HG02623 (cell line): ENCODE measurements at regions not wholly inside any gene's neighbourhood (a gene's known extent, or its start where the extent isn't known, plus 50 kb on each side); places are given as distances from the start of the nearest gene placed in this dataset.

ENCODE experiments used
- ATAC-seq: cut with Tn5 transposase; IDR thresholded peaks from one replicate; pipeline ENCODE4 v1.9.1; 2021; ENCODE audit warnings: moderate library complexity; ENCODE audit not compliant: unreplicated experiment

DNA sequence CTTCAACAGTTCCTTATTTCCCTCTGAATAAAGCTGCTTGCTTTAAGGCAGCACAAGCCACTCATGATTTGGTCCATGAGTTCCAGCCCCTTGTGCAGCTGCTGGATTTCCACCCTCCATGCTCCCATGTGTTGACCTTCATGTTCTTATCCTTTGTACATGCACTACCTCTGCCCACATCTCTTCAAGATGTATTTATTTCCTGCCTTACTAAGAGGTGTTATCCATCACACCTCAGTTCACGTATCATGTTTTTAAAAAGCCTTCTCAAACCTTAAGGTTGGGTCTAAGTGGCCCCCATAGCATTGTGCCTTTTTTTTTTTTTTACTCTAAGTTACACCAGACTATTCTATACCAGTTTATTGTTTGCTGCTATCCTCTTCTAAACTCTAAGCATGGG is 107.7 kb downstream of the SIPA1L2 start:
- ATAC-seq = no peak

DNA sequence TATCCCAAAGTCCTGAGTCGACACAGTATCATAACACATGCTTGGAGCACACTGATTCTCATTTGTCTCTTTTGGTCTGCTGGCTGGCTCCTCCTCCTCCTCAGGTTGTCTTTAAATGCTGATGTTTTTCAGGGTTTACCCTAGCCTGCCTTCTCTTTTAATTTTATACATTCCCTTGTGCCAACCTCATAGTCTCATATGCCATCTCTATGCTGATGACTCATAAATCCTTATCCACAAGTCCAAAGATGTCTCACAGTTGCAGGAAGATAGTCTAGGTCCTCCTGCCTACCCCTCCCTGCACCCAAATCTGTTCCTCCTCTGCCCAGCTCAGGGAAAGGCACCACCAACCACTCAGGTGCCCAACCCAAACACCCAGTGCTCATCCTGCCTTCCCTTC is 108.3 kb downstream of the SIPA1L2 start:
- no peak for ATAC-seq

DNA sequence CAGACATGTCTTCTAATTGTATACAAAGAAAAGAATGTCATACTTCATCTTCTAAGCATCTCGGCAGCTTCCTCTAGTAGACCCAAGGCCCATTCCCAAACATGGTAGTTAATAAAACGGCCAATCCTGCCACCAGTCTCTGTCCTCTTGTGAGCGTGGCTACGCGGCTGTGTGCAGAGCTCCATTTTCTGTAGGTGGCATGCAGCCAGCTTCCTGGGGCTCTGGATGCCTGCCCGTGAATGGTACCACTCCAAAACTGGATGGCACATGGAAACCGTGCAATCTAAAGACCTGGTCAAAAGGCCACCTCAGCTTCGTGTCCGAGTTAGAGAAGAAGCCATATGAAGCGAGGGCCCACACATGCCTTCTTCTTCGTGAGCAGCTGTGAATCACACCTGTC is 110.7 kb downstream of the SIPA1L2 start:
- ATAC-seq = no peak

DNA sequence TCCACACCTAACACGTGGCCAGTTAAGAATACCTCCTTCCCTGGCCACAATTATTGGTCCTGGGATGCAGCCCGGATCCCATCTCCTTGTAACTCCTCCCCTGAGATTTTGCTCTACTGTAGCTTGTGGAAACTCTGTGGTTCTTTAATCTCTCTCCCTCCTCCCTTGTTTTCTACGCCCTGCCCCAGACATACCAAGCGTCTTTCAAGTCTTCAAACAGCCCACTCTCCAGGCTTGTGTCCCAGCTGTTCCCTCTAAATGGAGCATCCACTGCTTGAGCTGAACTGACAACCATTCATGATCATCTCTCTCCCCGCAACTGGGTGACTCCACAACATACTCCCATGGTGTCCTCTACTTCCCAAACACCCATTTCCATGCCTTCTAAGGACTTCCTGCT is 111.6 kb downstream of the SIPA1L2 start:
- ATAC-seq = no peak

DNA sequence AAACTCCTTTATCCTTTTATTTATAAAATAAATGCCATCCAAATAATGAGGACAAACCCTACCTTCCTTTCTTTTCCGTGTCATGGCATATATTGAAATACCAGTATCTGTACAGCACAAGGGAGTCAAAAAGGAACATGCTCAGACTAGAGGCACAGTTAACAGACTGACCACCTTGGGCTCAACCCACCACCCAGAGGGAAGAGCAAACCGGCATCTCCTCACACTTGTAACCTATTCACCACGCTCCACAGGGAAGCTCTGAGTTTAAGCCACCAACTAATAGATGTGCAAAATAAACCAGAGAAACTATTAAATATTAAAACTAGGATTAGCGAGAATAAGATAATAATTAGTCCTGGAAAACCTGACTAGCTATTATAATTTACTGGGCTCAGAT is 112.7 kb downstream of the SIPA1L2 start:
- no peak for ATAC-seq

DNA sequence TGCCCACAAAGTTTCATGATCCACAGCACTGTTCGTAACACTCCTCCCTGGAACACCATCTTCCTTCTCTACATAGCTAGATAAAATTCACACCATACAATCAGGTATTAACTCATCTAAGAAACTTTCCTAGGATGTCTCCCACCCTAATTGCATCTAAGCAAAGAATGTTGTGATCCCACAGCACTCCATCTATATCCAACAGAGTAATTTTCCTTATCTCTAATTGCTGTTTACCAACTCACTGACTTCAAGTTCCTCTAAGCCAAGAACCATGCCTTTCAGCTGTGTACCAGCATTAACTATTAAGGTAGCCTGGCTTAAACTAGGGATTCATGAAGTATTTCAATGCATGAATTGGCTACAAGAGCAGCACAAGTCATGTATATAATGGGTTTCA is 114.2 kb downstream of the SIPA1L2 start:
- no peak for ATAC-seq

DNA sequence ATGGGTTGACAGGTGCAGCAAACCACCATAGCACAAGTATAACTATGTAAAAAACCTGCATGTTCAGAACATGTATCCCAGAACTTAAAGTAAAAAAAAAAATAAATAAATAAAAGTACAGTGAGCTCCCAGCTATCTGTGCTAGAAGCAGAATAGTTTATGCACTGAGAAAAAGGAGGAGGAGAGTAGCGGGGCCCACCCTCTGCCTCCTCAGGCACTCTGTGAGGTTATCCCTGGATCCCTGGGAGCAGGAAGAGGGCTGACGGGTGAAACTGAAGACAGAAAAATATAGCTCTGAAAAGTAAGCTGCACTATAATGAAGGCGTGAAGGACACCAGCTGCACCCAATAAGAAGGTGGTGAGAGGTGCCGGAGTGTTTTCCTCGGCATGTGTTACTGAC is 117.2 kb downstream of the SIPA1L2 start:
- no peak for ATAC-seq

DNA sequence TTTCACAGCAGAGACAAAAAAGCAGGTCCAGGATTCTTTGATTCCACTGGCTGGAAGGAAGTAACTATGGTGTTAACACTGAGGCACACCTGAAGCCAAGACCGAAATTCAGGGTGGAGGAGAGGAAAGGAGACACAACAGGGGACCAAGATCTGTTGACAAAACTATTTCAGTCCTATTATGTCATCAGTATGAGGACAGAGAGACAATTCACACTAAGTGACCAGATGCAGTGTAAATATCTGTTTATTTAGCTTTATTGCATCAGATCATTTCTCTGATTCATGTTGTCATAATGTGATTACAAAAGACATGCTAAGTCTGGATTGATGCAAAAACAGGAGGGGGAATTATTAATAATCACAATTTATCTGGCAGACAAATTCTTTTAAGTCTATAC is 118.8 kb downstream of the SIPA1L2 start:
- no peak for ATAC-seq

DNA sequence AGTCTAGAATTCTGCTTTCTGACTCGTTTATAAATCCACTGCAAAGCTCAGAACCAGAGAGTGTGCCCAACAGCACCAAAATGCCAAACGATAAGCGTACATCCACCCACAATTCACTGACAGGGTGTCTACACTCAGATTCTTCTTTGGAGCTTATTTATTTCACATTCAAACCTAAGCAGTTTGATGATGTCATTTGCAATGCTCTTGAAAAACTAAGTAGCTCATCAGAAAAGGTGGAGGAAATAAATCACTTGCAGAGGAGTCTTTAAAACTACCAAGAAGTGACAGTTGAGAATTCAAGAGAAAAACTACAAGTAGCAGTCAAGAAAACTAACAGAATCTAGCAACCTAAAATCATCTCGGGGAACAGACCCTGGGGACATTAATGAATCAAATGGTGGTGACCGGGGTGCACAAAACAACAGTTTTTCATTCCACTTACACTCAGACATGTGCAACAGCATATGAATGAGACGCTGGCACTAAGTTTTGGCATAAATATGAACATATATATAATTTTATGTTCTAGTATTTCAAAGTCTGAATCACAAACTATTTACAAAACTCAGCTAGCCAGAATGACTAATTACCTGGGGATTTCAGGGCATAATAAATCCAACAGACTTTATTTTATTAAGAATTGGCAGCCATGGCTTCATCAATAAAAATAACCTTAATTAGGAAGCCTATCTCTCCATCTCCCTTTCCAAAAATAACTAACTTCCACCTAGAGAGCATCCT is 119.4 kb downstream of the SIPA1L2 start:
- no peak for ATAC-seq

DNA sequence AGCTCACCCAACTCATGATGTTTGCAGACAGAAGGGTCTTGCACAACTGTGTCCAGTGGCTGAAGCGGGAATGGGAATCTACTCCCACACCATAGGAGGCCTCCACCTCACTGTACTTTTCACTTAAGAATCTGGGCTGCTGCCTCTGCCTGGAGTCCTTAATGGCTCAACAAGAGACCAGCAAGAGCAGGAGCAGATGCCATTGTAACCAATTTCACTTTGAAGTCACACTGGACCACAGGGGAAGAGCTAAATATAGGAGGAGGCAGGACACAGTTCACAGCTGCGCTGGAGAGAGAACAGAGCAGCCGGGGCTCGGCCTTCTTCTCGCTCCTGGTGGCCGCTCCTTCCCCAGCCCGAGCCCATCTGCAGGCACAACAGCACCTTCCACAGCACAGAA is 120.4 kb downstream of the SIPA1L2 start:
- ATAC-seq = no peak

DNA sequence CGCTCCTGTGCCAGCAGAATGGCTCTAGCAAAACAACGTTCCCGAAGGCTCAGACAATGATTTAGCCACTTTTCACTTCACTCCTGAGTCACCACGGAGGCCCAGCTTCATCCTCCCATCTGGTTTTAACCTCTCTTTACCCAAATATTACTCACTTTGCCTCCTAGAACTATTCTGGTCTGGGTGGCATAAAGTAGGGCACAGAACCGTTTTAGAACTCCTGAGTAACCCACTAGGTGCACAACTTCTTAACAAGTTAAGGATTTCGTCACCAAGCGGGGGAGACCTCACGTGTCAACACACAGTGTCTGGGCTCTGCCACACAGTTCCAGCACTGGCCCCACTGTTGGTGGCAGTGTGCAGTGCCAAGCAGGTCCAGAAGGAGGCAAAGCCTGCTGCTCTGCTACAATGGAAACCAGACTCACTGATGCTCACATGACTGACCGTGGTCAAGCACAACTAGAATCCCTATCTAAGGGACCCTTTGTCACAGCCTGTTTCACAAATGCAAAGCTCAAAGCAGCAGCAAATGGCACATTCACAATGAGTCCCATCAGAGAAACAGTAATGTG is 121.7 kb downstream of the SIPA1L2 start:
- ATAC-seq = no peak

DNA sequence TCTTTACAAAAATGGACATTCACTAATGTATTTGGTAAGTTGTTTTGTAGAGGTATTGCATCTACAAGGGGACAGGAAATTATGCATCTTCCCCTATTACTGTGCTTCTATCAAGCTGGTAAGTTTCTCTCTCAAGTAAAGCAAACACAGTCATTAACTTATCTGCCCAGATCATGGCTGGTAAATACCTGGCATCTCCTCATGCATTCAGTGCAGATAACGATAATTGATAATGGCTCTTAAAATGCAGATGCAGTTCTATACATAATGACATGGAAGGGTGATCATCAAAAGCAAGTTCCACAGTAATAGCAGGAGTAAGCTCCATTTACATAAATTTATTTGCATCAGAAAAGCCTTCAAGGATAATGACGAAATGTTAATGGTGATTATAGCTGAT is 122.4 kb downstream of the SIPA1L2 start:
- ATAC-seq = no peak

DNA sequence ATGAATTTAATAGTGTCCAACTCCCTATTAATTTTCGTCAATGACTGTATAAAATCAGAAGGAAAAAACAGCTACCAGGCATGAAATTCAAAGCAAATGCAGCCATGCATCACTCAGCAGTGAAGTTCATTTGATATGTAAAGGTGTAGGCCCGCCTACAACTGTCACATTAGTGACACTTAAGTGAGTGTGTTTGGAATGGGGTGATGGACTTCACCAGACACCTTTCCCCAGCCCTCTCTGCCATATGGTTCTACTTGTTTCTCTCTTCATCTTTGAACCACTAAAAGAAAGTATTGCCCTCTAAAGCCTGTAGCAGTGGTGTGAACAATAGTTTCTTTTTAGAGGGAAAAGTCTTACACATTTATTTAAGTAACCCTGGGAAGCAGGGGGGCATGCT is 124.0 kb downstream of the SIPA1L2 start:
- no peak for ATAC-seq

DNA sequence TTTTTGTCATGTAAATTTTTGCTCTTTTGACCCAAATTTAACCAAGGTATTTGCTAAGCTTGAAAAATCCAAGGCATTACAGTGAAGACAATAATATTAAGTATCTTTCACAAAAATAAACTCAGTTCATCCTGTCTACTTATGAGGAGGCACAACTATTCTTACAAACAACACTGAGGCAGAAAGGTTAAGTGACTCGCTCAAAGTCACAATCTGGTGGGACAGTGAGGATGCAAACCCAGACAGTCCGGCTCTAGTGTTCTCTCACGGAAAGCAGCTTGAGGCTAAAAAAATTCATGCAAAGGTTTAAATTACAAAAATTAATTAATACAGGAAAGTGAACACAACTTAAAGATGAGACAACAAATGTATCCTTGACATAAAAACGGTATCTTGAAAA is 125.3 kb downstream of the SIPA1L2 start:
- ATAC-seq = no peak

DNA sequence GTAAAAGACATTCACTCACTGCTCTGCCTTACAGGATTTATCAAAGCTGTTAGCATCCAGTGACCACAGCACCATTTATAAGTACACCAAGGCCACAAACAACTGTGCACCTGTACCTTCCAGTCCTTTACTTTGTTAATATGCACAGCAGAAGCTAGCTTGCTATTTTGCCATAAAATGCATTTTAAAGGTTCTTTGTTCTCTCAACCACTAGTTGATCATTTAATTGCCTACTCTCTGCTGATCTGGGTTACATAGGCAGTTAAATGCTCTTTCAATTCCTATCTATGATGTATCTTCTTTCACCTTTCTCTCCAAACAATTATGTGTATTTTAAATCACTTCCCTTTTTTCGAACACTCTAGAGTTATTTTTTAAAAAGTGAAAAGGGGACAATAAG is 126.4 kb downstream of the SIPA1L2 start:
- ATAC-seq = no peak

DNA sequence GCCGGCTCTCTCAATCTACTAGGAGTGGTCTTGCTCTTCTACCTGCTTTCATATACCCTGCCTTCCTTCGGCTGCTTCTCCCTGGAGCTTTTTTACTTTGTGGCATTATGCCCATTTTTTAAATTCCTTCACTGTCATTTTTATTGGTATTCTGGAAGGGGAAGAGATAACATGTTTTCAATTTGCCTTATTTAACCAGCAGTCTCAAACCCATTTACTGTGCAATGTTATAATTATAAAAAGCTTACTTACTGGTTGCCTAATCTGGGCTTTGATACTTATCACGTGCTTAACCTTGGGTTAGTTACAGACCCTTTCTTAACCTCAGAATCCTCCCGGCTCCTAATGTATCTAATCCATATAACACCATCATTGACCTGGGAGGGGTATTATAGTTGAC is 128.1 kb downstream of the SIPA1L2 start:
- no peak for ATAC-seq

DNA sequence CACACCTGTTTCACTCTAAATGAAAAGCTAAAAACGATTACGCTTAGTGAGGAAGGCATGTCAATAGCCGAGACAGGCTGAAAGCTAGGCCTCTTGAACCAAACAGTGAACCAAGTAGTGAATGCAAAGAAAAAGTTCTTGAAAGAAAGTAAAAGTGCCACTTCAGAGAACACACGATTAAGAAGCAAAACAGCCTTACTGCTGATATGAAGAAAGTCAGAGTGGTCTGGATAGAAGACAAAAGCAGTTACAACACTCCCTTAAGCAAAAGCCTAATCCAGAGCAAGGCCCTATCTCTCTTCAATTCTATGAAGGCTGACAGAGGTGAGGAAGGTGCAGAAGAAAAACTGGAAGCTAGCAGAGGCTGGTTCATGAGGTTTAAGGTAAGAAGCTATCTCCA is 130.7 kb downstream of the SIPA1L2 start:
- ATAC-seq = no peak

DNA sequence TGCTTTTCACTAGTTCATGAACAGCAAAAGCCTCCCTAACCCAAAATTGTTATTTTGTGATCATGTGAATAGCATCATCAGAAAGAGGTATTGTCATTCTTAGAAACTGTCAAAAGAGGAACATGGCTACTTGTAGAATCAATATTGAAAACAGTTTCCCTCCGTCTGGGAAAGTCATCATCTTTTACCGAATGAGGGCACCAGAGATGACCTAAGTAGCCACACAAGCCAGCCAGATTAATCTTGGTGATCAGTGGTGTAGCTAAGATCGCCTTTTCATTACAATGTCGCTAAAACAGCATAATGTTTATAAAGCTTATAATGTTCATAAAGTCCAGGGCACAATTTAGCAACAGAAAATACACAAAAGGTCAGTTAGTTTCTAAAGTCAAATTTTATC is 136.1 kb downstream of the SIPA1L2 start:
- no peak for ATAC-seq

DNA sequence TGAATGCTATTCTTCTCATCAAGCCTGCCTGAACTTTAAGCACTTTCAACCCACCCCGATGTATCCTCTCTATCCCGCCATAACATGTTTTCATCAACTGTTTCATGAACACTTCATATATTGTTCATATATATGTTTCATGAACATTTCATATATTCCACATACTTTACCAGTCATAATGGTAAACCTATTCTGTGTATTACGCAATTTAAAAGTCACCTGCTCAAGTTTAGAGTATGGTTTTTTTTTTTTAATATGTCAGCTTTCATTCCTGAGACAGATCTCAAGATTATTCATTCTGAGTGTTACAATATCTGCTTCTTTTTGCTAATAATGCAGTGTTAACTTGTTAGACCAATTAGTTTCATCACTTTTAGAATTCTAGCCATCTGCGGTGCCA is 140.7 kb downstream of the SIPA1L2 start:
- no peak for ATAC-seq

DNA sequence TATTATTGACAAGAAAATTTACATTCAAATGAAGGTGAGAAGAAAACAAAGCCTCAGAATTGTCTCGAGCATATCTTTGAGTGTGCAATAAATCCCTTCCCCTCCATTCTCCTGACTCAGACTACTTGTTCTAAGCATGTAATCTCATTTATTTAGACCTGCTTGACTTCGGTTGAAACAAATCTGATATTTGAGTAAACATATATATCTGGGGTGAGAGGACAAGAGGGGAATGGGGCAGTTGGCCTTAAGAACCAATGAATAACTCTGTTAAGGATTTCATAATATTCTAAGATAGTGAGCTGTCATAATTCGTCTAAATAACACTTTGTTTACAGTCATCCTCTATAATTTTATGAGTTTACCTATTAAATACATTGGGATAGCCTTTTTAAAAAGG is 142.7 kb downstream of the SIPA1L2 start:
- no peak for ATAC-seq

DNA sequence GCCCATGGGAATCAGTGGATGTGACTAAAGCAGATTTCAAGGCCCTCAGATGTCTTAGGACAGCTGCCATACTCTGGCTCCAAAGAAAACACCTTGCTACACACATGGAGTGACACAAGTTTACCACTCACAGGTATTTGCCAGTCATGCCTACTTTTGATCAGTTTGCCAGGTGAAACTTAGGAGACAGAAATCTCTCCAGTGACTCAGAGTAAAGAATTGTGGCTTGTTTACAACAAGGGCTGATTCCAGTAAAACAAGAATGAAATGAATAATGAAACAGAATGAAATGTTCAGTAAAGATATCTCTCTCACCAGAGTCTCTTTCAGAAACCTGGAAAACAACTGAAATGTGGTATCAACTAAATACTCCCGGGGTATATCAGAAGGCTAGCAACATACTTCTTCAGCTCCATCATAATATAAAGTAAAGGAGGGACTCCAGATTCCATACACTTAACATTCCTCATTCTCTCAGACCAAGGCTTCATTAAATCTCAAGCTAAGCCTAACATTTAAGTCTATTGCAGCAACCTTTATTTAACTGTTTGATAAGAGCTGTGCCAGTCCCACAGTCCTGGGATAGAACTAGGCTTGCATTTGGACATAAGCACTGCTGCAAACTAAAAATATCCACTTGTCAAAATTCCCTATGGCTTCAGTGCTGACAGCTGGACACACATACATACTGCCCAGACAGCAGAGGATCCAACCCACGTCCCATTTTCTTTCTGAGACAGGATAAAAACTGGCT is 143.3 kb downstream of the SIPA1L2 start:
- no peak for ATAC-seq

DNA sequence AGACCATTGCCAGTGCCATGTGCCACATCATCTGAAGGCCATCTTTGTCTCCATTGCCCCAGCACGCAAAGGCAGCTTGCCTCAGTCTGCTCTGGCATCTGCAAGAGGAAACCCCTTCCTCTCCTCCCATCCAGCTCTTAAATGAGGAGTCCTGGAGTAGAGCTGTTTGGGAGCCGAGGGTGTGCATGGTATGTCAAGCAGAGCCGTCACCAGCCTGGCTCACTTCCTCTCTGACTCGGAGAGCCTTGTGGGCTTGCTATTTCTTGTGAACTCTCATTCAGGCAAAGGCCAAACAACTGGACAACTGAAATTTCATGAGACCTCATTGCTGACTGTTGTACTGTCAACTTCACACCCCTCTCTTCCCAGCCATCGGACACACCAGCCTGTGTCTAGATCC is 143.9 kb downstream of the SIPA1L2 start:
- ATAC-seq = no peak
